ENCODE measurements at regions not wholly inside any gene's neighbourhood (a gene's known extent, or its start where the extent isn't known, plus 50 kb on each side); places are given as distances from the start of the nearest gene placed in this dataset.

GRCh38 chr1:83741348-83741747, 257.6 kb downstream of the TTLL7 start:
- TF ChIP-seq, protein P1, sequence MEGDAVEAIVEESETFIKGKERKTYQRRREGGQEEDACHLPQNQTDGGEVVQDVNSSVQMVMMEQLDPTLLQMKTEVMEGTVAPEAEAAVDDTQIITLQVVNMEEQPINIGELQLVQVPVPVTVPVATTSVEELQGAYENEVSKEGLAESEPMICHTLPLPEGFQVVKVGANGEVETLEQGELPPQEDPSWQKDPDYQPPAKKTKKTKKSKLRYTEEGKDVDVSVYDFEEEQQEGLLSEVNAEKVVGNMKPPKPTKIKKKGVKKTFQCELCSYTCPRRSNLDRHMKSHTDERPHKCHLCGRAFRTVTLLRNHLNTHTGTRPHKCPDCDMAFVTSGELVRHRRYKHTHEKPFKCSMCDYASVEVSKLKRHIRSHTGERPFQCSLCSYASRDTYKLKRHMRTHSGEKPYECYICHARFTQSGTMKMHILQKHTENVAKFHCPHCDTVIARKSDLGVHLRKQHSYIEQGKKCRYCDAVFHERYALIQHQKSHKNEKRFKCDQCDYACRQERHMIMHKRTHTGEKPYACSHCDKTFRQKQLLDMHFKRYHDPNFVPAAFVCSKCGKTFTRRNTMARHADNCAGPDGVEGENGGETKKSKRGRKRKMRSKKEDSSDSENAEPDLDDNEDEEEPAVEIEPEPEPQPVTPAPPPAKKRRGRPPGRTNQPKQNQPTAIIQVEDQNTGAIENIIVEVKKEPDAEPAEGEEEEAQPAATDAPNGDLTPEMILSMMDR (IDR thresholded peaks at IDR 0.05), result no peak
- TF ChIP-seq POLR2A (IDR thresholded peaks at IDR 0.05), result no peak

All from upper lobe of left lung (tissue), 4 donors.